ENCODE measurements at regions not wholly inside any gene's neighbourhood (a gene's known extent, or its start where the extent isn't known, plus 50 kb on each side); places are given as distances from the start of the nearest gene placed in this dataset.
"Not testable (repeated sequence)": the region's sequence is repeated elsewhere in the genome, so short reads cannot be mapped to it uniquely, and the experiment has no call there.

DNA sequence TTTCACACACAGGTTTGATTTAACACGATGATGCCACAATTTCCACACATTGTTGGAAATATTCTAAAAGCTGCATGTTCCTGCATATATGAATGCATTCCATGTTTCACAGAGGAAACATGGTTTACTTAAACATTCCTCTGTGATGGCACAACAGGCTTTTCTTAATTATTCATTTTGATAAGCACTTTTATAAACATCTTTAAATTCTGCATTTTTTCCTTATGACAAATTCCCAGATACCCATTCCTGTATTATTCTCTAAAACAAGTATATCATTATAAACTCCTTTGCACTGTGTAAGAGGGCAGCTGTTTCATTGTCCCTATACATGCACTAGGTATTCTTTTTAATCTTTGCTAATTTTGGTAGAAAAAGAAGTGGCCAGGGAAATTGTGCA is 532.3 kb downstream of the SOX6 start:
- no peak for DNase-seq

DNA sequence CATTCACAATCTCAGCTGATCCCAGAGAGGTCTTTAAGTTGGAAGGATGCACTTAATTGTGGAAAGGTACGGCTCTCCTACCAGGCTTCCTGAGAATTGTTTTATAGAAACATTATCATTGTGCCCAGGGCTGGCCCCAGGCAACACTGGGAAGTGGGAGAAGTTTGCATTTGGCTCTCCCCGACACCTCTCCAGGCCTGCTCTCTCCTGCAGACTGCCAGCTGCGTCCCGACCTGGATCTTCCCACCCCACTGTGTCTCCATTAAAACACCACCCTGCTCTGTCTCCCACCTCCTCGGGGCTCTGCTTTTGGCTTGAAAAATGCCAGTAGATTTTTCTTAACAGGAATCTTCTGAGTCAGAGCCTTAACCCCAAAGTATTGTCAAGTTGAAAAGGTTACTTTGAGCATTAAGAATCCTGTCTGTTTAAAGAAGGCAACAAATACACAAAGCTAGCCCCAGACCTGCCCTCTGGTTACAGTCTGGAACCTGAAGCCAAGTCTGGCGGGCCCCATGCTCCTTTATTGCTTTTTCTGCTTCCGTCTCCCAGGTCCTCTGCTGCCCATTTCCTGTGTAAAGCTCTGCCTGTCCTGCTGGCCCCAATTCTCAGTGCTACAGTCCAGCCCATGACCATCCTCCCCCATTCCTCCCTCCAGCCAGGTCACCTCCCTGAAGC is 530.2 kb downstream of the SOX6 start:
- no peak for DNase-seq

- DNase-seq: no peak
Measured at GRCh38 chr11:15826826-15827225, 529.5 kb downstream of the SOX6 start.

- peak; percentile 17 for DNase-seq
Measured at GRCh38 chr11:15828215-15828853, 528.0 kb downstream of the SOX6 start.

- no peak for DNase-seq
Measured at GRCh38 chr11:15829312-15829711, 527.0 kb downstream of the SOX6 start.

- no peak for DNase-seq
Measured at GRCh38 chr11:15830741-15831428, 525.5 kb downstream of the SOX6 start.

DNA sequence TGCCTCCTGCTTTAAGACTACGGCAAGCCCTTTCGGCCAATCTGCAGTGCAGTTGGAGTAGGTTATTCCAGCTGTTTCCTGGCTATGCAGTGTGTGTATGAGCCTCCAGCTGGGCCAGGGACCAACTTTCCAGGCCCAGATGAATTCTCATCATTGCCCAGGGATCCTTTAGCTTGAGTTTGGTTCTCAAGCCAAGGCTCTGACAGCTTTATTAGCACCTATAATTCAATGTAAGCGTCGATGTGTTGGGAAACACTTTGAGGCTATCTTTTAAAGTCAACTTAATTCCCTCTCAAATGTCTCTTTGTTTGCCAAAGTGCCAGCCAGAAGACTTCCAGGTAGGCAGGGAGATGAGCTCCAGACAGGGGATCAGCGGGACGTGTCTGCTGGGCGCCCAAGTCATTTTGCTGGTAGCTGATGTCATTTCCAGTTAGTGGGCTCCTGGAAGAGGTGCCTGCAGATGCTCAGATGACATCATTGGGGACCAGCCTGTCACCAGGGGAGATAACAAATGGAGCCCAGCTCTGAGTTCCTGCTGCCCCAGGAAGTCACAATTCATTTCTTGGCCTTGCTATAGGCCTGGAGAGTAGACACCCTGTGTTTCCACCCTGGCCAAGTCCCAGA is 520.4 kb downstream of the SOX6 start:
- no peak for DNase-seq

DNA sequence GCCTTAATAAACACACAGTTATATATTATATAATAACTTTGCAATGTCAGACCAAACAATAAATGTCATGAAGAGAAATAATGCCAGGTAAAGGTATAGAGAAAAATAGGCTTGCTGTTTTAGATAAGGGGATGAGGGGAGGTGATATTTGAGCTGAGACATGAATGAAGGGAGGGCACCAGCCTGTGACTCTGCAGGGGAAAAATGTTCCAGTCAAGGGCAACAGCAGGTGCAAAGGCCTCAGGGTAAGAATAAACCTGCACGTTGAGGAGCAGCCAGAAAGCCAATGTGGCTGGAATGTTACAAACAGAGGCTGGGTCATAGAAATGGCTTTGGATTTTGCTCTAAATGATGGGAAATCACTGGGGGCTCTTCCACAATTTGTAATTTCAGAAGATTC is 519.6 kb downstream of the SOX6 start:
- no peak for DNase-seq

GRCh38 chr11:15837901-15838489 is 518.4 kb downstream of the SOX6 start:
- no peak for DNase-seq

GRCh38 chr11:15839061-15839460 is 517.3 kb downstream of the SOX6 start:
- DNase-seq: no peak

- no peak for DNase-seq
Measured at GRCh38 chr11:15840966-15841365, 515.4 kb downstream of the SOX6 start.

DNA sequence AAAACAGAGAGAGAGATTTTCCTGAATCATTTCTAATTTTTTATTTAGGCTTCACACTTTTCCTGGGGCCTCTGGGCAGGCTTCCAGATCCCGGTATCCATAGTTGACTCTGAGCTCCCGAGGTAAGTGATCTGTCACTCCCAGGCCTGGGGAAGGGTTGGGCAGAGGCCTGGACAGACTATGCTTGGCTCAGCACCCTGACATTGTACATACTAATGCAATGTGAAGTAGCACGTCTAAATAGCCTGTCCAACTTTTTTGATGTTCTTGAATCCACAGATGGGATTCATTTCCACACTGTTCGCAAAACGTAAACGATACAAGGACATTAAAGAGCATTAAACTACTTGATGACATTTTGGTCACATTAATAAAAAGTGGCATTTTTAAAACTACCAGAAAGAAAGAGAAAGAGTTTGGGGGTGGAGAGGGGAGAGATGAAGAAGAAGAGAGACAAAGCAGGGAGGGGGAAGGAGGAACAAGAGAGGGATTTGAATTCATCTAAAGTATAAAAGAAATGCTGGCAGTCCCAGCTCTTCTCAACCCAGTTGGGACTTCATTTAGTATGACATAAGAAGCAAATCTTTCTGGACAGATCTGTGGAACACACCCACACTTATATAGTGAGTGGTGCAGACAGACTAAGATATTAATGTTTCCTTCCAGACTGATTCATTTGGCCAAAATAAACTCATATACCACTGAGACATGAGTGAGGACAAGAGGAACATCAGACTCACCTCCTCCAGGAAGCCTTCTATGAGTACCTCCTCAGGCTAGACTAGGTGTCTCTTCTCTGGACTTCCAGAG is 514.2 kb downstream of the SOX6 start:
- peak; percentile 58 for DNase-seq

GRCh38 chr11:15843309-15843872 is 513.0 kb downstream of the SOX6 start:
- peak; percentile 80 for DNase-seq

- peak; percentile 27 for DNase-seq
Measured at GRCh38 chr11:15845261-15845660, 511.1 kb downstream of the SOX6 start.

DNA sequence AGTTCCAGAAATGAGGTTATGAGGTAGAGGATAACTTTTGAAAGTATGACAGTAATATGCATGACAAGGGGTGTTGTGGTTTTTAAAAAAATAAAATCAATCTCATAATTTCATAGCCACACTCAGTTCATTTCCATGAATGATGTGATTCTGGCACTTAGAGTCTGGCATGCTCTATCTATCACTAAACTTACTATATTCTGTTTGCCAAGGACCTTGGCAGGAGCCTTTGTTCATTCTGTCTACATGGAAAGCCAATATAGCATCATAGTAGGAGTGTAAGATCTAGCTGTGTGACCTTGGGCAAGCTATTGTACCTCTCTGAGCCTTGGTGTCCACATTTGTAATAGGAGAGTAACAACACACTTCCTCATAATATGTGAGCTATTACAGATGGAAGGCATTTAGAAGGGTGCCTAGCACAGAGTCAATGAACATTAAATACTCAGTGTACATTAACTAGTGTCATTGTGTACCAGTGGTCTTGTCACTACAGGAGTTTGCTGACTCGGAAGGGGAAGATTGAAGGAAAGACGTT is 507.6 kb downstream of the SOX6 start:
- peak; percentile 35 for DNase-seq

GRCh38 chr11:15849257-15849656 is 507.1 kb downstream of the SOX6 start:
- no peak for DNase-seq

- not testable (repeated sequence) for DNase-seq
Measured at GRCh38 chr11:15850335-15850734, 506.0 kb downstream of the SOX6 start.

- peak; percentile 39 for DNase-seq
Measured at GRCh38 chr11:15851051-15851498, 505.3 kb downstream of the SOX6 start.

DNA sequence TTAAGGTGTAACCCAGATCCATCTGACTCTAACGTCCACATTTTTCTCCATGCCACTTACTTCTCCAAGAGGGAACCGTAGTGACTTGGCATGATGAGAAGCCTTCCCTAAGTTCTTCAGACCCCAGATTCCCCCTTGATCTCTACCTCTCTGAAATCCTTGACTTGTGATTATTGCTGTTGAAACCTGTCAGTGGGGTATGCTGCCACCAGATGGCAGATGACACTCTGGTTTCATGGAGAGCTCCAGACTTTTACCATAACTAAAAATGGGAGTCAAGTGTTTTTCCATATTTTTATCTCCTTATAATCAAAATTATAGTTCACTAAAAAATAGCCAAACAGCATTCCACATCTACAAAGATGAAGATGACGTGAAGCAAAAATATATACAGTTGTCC is 504.2 kb downstream of the SOX6 start:
- DNase-seq: no peak

DNA sequence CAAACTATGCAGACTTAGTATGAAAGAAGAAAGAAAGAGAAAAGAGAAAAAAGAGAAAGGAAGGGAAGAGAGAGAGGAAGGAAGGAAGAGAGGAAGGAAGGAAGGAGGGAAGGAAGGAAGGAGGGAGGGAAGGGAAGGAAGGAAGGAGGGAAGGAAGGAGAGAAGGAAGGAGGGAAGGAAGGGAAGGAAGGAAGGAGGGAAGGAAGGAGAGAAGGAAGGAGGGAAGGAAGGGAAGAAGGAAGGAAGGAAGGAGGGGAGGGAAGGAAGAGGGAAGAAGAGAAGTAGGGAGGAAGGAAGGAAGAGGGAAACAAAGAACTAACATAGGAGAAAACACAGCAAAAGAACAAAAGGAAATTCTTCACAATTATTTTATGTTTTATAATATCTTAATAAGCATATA is 502.1 kb downstream of the SOX6 start:
- no peak for DNase-seq

GRCh38 chr11:15858881-15859280 is 497.5 kb downstream of the SOX6 start:
- DNase-seq: no peak

DNA sequence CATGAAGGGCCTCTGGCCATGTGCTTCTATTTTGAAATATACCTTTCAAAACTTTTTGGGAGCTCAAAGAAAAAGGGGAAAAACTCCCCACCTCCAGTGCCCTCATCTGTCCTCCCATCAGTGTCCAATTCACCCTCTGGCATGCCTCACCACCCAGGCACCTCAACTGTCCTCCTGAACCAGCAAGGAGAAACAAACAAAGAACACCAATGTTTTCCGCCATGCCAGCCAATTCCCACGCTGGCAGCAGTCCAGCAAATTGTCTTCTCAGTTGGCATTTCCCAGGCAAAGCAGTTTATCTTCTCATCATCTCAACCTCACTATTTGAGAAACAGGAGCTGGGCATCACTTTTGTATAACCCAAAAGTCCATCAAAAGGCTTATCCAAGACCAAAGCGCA is 496.9 kb downstream of the SOX6 start:
- DNase-seq: no peak

Data from NCI-H446 treated with DMSO at 0.1 percent for 48 hours (cell line).